NCI-H345 (cell line): ENCODE measurements at regions not wholly inside any gene's neighbourhood (a gene's known extent, or its start where the extent isn't known, plus 50 kb on each side); places are given as distances from the start of the nearest gene placed in this dataset.
"Not testable (repeated sequence)": the region's sequence is repeated elsewhere in the genome, so short reads cannot be mapped to it uniquely, and the experiment has no call there.

Experiments used
- DNase-seq: peaks from one replicate; lab custom pipeline; 2025; lab: John Stamatoyannopoulos, UW

GRCh38 chr6:135555550-135555949 is 58.0 kb upstream of the AHI1 start:
- DNase-seq = no peak

GRCh38 chr6:135557582-135557981 is 60.0 kb upstream of the AHI1 start:
- no peak for DNase-seq

- not testable (repeated sequence) for DNase-seq
Observed at GRCh38 chr6:135565605-135566004, 68.1 kb upstream of the AHI1 start.

GRCh38 chr6:135566311-135567068 is 69.0 kb upstream of the AHI1 start:
- DNase-seq = no peak

GRCh38 chr6:135567375-135568083 is 70.0 kb upstream of the AHI1 start:
- DNase-seq = no peak

GRCh38 chr6:135568379-135568778 is 70.8 kb upstream of the AHI1 start:
- DNase-seq = no peak

GRCh38 chr6:135572051-135572450 is 74.5 kb upstream of the AHI1 start:
- DNase-seq = no peak

- DNase-seq = no peak
Observed at GRCh38 chr6:135575629-135576028, 78.1 kb upstream of the AHI1 start.

- peak; percentile 10 for DNase-seq
Observed at GRCh38 chr6:135576055-135576454, 78.5 kb upstream of the AHI1 start.

GRCh38 chr6:135577059-135577538 is 79.6 kb upstream of the AHI1 start:
- DNase-seq = no peak

GRCh38 chr6:135578976-135579375 is 81.4 kb upstream of the AHI1 start:
- no peak for DNase-seq

GRCh38 chr6:135581211-135581610 is 83.7 kb upstream of the AHI1 start:
- DNase-seq = no peak

GRCh38 chr6:135583256-135583761 is 85.8 kb upstream of the AHI1 start:
- DNase-seq = no peak

GRCh38 chr6:135586388-135586787 is 88.8 kb upstream of the AHI1 start:
- no peak for DNase-seq

GRCh38 chr6:135586844-135587243 is 89.3 kb upstream of the AHI1 start:
- DNase-seq = no peak

GRCh38 chr6:135592276-135592675 is 94.7 kb upstream of the AHI1 start:
- no peak for DNase-seq

GRCh38 chr6:135594000-135594399 is 96.5 kb upstream of the AHI1 start:
- no peak for DNase-seq

- DNase-seq = peak; percentile 97
Observed at GRCh38 chr6:135600086-135600702, 102.7 kb upstream of the AHI1 start.

GRCh38 chr6:135600931-135601330 is 103.4 kb upstream of the AHI1 start:
- DNase-seq = peak; percentile 11

- no peak for DNase-seq
Observed at GRCh38 chr6:135601857-135602256, 104.3 kb upstream of the AHI1 start.

GRCh38 chr6:135603249-135603648 is 105.7 kb upstream of the AHI1 start:
- no peak for DNase-seq

GRCh38 chr6:135604035-135604860 is 106.7 kb upstream of the AHI1 start:
- peak; percentile 36 for DNase-seq
